Transverse colon (tissue), 4 donors: ENCODE measurements at regions not wholly inside any gene's neighbourhood (a gene's known extent, or its start where the extent isn't known, plus 50 kb on each side); places are given as distances from the start of the nearest gene placed in this dataset.

Experiments
- EP300 ChIP-seq: sonication (generic); formaldehyde crosslinking; IDR thresholded peaks from one replicate; pipeline ENCODE4 v1.6.1; 2017; ENCODE audit warnings: antibody characterized with exemption, low read depth
- POLR2A ChIP-seq: fragments of 450-650 bp; IDR thresholded peaks from one replicate; pipeline ENCODE4 v1.6.1; 2016; ENCODE audit warnings: antibody characterized with exemption, mild to moderate bottlenecking, moderate library complexity
- POLR2AphosphoS5 ChIP-seq, 3 donors: sonication (generic); formaldehyde crosslinking; IDR thresholded peaks; one replicate each; pipeline ENCODE4 v1.6.1; 2016; ENCODE audit warnings: antibody characterized with exemption in 3 of 3
- TF ChIP-seq, protein P1 (sequence below), 5 experiments: fragments of 200-600 bp in 3 of 5; fragments of 450-650 bp in 2 of 5; sonication (generic) in 3 of 5; IDR thresholded peaks; 1 replicate in 2 of 5; 2 replicates in 3 of 5; pipeline ENCODE4 v1.5.1; 2016 to 2017; ENCODE audit warnings: antibody characterized with exemption in 5 of 5, inconsistent platforms in 3 of 5, mild to moderate bottlenecking in 2 of 5, moderate library complexity in 1 of 5

DNA sequence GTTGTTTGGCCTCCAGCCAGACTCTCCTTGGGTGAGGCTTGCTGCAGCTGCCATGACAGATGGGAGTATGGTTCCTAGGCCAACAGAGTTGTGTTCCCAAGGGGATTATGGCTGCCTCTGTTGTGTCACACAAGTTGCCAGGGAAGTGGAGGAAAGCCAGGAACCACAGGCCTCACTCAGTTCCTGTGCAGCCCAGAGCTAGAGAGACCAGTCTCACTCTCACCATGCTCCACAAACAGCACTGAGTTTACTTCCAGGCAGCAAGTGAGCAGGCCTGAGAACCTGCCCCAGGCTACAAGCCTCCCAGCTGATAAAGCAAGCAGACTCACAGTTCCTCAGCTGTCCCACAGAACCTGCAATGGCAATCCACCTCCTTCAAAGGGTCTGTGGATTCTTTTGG is 273.6 kb upstream of the TAS2R1 start:
- TF ChIP-seq POLR2A: no peak
- TF ChIP-seq POLR2AphosphoS5 (IDR thresholded peaks at IDR 0.05): no peak
- TF ChIP-seq, protein P1, sequence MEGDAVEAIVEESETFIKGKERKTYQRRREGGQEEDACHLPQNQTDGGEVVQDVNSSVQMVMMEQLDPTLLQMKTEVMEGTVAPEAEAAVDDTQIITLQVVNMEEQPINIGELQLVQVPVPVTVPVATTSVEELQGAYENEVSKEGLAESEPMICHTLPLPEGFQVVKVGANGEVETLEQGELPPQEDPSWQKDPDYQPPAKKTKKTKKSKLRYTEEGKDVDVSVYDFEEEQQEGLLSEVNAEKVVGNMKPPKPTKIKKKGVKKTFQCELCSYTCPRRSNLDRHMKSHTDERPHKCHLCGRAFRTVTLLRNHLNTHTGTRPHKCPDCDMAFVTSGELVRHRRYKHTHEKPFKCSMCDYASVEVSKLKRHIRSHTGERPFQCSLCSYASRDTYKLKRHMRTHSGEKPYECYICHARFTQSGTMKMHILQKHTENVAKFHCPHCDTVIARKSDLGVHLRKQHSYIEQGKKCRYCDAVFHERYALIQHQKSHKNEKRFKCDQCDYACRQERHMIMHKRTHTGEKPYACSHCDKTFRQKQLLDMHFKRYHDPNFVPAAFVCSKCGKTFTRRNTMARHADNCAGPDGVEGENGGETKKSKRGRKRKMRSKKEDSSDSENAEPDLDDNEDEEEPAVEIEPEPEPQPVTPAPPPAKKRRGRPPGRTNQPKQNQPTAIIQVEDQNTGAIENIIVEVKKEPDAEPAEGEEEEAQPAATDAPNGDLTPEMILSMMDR (IDR thresholded peaks at IDR 0.05): no peak
- TF ChIP-seq EP300: no peak
